ENCODE measurements at regions not wholly inside any gene's neighbourhood (a gene's known extent, or its start where the extent isn't known, plus 50 kb on each side); places are given as distances from the start of the nearest gene placed in this dataset.

DNA sequence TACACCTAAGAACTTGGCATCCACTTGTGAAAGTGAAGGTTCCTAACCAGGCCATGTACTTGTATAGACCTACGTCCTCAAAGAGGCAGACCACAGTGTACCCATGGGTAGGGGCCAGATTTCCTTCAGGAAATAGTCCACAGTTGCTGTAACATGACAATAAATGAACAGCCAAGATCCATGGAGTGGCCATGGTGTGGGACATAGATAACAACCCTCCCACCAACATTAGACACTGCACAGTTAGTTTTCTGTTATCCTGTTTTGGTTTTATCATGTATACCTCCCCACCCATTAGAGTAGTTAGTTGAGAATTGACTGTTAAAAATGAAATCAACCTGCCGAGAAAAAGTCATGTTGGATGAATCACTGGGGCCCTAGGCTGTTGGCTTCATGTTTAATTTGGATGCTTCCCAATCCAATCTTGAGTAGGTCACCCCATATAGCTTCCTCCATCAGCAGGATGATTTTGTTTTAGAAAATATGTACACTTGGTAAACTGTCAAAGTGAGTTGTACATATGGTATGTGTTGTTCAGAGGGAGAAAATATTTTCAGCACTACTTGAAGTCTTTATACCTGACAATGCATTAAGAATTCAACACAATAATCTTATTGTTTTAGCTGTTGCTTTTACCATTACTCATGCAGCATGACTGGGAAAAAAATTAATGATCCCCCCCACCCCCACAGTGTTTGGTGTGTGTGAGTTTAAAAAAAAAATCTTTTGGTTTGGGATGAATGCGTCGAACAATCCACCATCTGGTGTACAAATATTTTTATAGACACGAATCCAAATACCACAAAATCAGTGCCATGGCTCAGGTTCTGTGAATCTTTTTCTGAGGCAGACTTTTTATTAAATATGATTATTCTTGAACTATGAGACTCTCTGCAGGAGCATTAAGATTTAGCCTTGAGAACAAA, 88.3 kb upstream of the ARHGAP29 start:
- DNase-seq: no peak

DNA sequence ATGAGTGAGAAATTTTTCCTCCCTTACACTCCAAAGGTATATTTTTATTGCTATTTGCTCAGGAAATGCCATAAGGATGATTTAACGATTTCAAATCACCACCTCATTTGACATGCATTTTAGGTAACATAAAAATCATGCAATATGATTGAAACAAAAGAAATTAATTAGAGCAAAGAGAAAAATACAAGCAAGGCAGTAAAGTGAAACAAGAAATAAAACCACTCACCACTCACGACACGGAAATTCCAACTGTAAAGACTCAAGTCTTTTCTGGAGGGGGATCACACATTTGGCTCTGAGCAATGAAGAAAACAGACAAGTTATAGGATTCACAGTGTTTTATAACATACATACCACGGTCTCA, 86.8 kb upstream of the ARHGAP29 start:
- no peak for DNase-seq

GRCh38 chr1:94323311-94324177, 86.2 kb upstream of the ARHGAP29 start:
- no peak for DNase-seq

DNA sequence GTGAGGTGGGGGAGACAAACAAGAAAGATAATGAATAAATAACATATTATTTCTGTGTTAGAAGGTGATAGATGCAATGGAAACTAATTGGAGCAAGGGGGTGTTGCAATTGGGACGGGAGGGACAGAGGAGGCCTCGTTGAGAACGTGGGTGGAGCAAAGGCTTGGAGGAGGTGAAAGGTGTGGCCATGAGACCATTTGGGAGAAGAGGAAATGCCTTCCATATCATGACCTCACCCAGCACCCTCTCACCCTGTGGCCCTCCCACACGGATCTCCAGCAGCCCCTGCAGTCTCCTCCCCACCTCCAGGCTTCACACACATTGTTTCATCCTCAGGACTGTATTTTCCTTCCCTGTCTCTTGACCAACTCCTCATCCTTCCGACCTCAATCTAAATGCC, 85.3 kb upstream of the ARHGAP29 start:
- DNase-seq: no peak

DNA sequence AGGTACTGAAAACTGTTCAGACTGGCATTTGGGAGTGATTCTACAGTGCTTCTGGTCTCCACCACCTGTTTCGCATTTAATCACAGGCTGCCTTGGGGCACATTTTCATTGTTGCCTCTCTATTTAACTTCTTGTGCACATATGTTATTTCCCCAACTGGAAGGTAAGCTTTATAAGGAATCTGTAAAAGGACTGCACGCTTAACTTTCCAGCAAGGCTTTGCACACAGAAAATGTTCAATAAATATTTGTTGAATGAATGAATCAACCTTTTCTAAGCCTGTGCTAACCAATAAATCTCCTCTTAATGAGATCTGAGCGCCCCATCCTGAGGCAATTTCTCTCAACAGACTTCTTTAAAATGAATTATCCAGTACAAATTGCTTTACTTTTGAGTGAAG, 84.3 kb upstream of the ARHGAP29 start:
- DNase-seq: no peak

DNA sequence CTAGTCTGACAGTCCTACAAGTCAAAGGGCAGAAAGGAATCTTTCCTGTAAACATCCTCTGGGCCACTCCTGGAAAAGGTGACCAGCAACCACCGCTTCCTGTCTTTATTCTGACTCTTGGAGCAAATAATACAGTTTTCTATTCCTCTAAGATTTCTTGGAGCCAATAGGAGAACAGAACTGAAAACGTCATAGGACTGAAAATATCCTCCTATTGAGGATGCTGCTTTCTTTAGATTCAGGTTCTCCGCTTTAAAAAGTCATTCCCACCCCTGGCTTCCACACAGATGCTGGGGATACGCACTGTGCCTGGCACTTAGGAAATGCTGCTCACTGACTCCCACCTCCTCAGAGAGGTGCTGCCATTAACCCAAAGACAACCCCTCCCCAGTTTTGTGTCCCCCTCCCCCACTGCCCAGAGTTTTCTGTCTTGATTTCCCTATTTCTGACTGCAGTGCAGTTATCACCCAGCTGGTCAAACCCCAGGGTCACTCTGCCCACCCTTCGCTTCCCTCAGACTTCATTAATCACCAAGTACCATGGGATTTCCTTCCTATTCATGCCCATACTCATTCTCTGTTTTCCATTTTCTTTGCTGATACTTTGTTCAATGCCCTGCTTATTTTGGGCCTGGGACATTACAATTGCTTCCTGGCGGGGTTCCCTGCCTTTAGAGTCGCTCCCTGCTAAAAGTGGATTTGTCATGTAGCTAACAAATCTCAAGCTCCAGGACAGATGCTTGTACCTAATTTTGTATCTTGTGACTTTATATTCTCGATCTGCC, 82.1 kb upstream of the ARHGAP29 start:
- DNase-seq: no peak

- DNase-seq: no peak
Observed at GRCh38 chr1:94318505-94319030, 81.2 kb upstream of the ARHGAP29 start.

GRCh38 chr1:94317790-94318188, 80.4 kb upstream of the ARHGAP29 start:
- no peak for DNase-seq

- DNase-seq: no peak
Observed at GRCh38 chr1:94316836-94317789, 79.7 kb upstream of the ARHGAP29 start.

GRCh38 chr1:94316183-94316582, 78.8 kb upstream of the ARHGAP29 start:
- DNase-seq: no peak

- no peak for DNase-seq
Observed at GRCh38 chr1:94315552-94316116, 78.2 kb upstream of the ARHGAP29 start.

DNA sequence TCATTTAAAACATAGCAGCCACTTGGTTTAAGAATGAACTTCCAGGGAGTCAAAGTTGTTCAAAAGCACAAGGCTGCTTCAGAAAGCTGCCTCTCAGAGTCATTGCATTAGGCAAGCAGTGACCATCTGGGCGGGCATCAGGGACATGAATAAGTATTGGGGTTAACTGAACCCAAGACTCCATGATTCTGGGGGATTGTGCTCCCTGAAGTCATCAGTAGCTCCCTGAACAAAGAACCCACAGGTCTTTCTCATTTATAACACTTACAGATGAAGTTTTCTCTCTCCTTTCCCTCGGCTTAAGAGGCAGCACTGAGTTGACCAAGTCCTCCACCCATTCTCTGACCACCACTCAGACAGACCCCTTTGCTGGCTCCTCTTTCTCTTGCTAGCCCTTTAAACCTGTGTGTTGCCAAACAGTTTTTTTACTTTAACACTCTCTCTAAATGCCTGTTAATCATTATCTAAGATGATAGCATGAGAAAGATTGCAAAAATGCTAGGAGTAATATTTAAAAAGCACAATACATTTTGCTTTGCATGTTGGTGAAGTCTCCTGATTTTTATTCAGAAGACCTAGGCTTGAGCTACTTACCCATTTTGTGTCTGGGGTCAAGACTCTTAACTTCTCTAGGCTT, 77.0 kb upstream of the ARHGAP29 start:
- DNase-seq: no peak

- no peak for DNase-seq
Observed at GRCh38 chr1:94310570-94311270, 73.3 kb upstream of the ARHGAP29 start.

DNA sequence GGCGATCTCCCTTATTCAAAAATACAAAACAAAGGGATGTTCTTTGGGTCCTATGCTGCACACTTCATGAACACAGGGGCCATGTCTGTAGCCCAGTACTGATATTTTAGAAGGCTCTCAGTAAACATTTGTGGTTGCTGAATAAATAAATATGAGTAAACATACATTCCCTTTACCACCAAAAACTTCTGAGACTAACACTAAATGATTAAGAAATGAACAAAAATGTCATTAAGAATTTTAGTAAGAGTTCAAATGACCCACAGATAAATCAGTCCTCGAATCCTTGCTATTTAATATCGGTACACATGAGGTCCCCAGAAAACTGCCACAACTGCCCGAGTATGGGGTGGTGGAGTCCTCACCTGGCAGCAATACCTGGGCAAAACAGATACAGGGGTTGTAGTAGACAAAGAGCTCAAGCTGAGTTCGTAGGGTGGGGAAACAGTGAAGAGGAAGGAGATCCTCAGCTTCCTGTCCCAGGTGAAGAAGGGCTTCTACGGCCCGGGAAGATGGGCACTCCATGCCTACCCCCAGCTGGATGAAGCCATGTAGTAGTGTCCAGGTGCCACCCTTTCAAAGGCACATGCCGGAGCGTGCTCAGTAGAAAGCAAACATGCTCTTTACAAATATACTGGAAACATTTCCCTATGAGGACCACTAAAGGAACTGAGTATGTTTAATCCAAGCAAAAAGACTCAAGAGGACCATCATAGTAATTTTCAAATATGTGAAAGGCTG, 72.6 kb upstream of the ARHGAP29 start:
- DNase-seq: no peak

DNA sequence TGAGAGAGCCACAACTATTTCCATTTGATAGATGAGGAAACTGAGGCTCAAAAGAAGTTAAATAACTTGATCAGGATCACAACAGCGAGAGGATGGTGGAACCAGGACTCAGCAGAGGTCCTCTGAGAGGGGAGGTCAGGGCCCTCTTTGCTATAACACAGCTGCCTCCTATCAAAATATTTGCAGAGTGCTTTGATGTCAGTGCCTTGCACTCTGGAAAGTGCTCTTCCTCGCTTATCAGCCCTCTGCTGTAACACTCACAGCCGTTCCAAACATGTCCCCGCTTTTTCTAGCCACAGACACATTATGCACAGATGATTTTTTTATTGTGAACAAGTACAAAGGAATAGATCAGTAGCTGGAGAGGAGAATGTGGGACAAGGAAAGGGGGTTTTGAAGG, 71.8 kb upstream of the ARHGAP29 start:
- no peak for DNase-seq

GRCh38 chr1:94306521-94306920, 69.1 kb upstream of the ARHGAP29 start:
- no peak for DNase-seq

GRCh38 chr1:94305704-94306103, 68.3 kb upstream of the ARHGAP29 start:
- no peak for DNase-seq

DNA sequence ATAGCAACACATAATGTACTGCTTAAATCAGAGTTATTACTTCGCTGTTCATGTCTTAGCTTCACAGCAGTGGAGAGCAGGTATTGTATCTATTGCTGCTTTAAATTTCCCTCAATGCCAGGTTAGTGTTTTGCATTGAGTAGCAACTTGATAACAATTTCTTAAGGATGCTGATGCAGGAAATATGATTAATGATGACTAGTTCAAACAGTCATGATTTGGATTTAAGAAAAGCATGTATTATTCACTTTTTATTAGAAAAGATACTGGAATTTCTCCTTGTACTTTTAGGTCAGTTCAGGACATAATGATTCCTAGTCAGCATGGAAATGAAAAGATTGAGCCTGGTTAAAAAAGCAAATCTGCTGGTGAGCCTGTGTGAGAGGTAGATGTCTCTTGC, 67.2 kb upstream of the ARHGAP29 start:
- no peak for DNase-seq

DNA sequence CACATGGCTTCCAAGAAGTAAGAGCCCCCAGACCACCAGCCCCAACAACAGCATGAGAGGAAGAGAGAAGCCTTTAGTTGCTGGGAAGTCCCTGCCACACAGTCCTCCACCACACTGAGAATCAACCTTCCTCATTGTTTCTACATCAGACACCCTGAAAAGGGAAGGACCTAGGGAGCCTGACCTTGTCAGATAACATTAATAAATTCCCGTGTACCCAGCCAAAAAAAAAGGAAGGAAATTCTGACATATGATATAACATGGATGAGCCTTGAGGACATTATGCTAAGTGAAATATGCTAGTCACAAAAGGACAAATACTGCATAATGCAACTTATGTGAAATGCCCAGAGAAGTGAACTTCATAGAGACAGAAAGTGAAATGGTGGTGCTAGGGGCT, 65.6 kb upstream of the ARHGAP29 start:
- DNase-seq: no peak
